ENCODE measurements at regions not wholly inside any gene's neighbourhood (a gene's known extent, or its start where the extent isn't known, plus 50 kb on each side); places are given as distances from the start of the nearest gene placed in this dataset.

GRCh38 chr6:126682440-126682839, 342.5 kb downstream of the CENPW start:
- Histone ChIP-seq H3K36me3 (no peaks in the 10 kb centered on the region), H3K27me3 (no peaks in the 10 kb centered on the region), H3K4me1 (no peaks in the 10 kb centered on the region), H3K4me3 (no peak overlapping the region), H3K27ac (no peak overlapping the region), H3K9me3 (no peaks in the 10 kb centered on the region)
- TF ChIP-seq CTCF (IDR thresholded peaks at IDR 0.05) (no peak), POLR2A (IDR thresholded peaks at IDR 0.05) (no peak), POLR2AphosphoS5 (IDR thresholded peaks at IDR 0.05; ENCODE audit: insufficient read depth in 1 of 2, low read depth in 1 of 2) (no peak)
- intact Hi-C loops (cut with DNase I) = no loop called here
- no peak for DNase-seq (ENCODE audit: extremely low spot score in 2 of 2)

- intact Hi-C loops (cut with DNase I) = no loop called here
- H3K36me3 ChIP-seq = no peaks in the 10 kb centered on the region
- TF ChIP-seq POLR2AphosphoS5 (IDR thresholded peaks at IDR 0.05; ENCODE audit: insufficient read depth in 1 of 2, low read depth in 1 of 2) (no peak), POLR2A (IDR thresholded peaks at IDR 0.05) (no peak), CTCF (IDR thresholded peaks at IDR 0.05) (no peak)
- no peak overlapping the region for H3K4me3 ChIP-seq
- no peaks in the 10 kb centered on the region for H3K4me1 ChIP-seq
- no peak overlapping the region for H3K27ac ChIP-seq
- H3K9me3 ChIP-seq = no peaks in the 10 kb centered on the region
- H3K27me3 ChIP-seq = no peaks in the 10 kb centered on the region
- DNase-seq (ENCODE audit: extremely low spot score in 2 of 2) = no peak
Observed at GRCh38 chr6:126685182-126685581, 345.3 kb downstream of the CENPW start.

GRCh38 chr6:126696921-126697693, 357.2 kb downstream of the CENPW start:
- intact Hi-C loops (cut with DNase I) = no loop called here
- no peaks in the 10 kb centered on the region for H3K27me3 ChIP-seq
- H3K4me3 ChIP-seq = no peak overlapping the region
- no peak for DNase-seq (ENCODE audit: extremely low spot score in 2 of 2)
- TF ChIP-seq POLR2A (IDR thresholded peaks at IDR 0.05) (no peak), CTCF (IDR thresholded peaks at IDR 0.05) (no peak), POLR2AphosphoS5 (IDR thresholded peaks at IDR 0.05; ENCODE audit: insufficient read depth in 1 of 2, low read depth in 1 of 2) (no peak)
- H3K9me3 ChIP-seq = no peaks in the 10 kb centered on the region
- no peak overlapping the region for H3K27ac ChIP-seq
- H3K36me3 ChIP-seq = no peaks in the 10 kb centered on the region
- H3K4me1 ChIP-seq = no peaks in the 10 kb centered on the region

- intact Hi-C loops (cut with DNase I) = no loop called here
- no peak overlapping the region for H3K4me3 ChIP-seq
- no peaks in the 10 kb centered on the region for H3K9me3 ChIP-seq
- no peak for DNase-seq (ENCODE audit: extremely low spot score in 2 of 2)
- no peaks in the 10 kb centered on the region for H3K4me1 ChIP-seq
- TF ChIP-seq POLR2A (IDR thresholded peaks at IDR 0.05) = no peak
- TF ChIP-seq CTCF (IDR thresholded peaks at IDR 0.05) = no peak
- no peak for TF ChIP-seq POLR2AphosphoS5 (IDR thresholded peaks at IDR 0.05; ENCODE audit: insufficient read depth in 1 of 2, low read depth in 1 of 2)
- no peak overlapping the region for H3K27ac ChIP-seq
- no peaks in the 10 kb centered on the region for H3K36me3 ChIP-seq
- H3K27me3 ChIP-seq = no peaks in the 10 kb centered on the region
Observed at GRCh38 chr6:126698732-126699240, 358.9 kb downstream of the CENPW start.
